ENCODE measurements at regions not wholly inside any gene's neighbourhood (a gene's known extent, or its start where the extent isn't known, plus 50 kb on each side); places are given as distances from the start of the nearest gene placed in this dataset.

- H3K4me3 ChIP-seq, result no peak overlapping the region
- 76 to 81% methylated on average over 10 of the region's 18 CpGs for WGBS, 2 donors
- H3K27me3 ChIP-seq, result peaks cover 0 to 27% (median 0%) of the 10 kb centered on the region in 4 donors
- no peak overlapping the region for H3K27ac ChIP-seq
- TF ChIP-seq POLR2A (IDR thresholded peaks at IDR 0.05), result no peak
- no peak for TF ChIP-seq CTCF (IDR thresholded peaks at IDR 0.05)
- intact Hi-C loops (cut with DNase I), result no loop called here
- no peaks in the 10 kb centered on the region for H3K9me3 ChIP-seq
- H3K4me1 ChIP-seq, result no peaks in the 10 kb centered on the region
- no peak for DNase-seq
- H3K36me3 ChIP-seq, result no peaks in the 10 kb centered on the region
Observed at GRCh38 chr22:48949375-48950149, 878.1 kb downstream of the BRD1 start.

- Histone ChIP-seq H3K27me3 (peaks cover 0 to 27% (median 0%) of the 10 kb centered on the region in 4 donors), H3K4me3 (no peak overlapping the region), H3K27ac (no peak overlapping the region), H3K9me3 (no peaks in the 10 kb centered on the region), H3K4me1 (no peaks in the 10 kb centered on the region), H3K36me3 (no peaks in the 10 kb centered on the region)
- intact Hi-C loops (cut with DNase I), result no loop called here
- TF ChIP-seq POLR2A (IDR thresholded peaks at IDR 0.05), result no peak
- TF ChIP-seq CTCF (IDR thresholded peaks at IDR 0.05), result no peak
- 82 to 85% methylated on average over 6 of the region's 6 CpGs for WGBS, 2 donors
- no peak for DNase-seq
Observed at GRCh38 chr22:48948575-48949170, 879.0 kb downstream of the BRD1 start.

GRCh38 chr22:48947636-48948035, 880.0 kb downstream of the BRD1 start:
- Histone ChIP-seq H3K4me1 (no peaks in the 10 kb centered on the region), H3K4me3 (no peak overlapping the region), H3K27me3 (peaks cover 0 to 20% (median 0%) of the 10 kb centered on the region in 4 donors), H3K27ac (no peak overlapping the region), H3K36me3 (no peaks in the 10 kb centered on the region), H3K9me3 (no peaks in the 10 kb centered on the region)
- no peak for DNase-seq
- intact Hi-C loops (cut with DNase I), result no loop called here
- WGBS, 2 donors, result 50% methylated on average over 5 of the region's 5 CpGs; no CpG with 5 or more reads in 1 of the 2 donors
- TF ChIP-seq CTCF (IDR thresholded peaks at IDR 0.05), result no peak
- TF ChIP-seq POLR2A (IDR thresholded peaks at IDR 0.05), result no peak

GRCh38 chr22:48945621-48946458, 881.8 kb downstream of the BRD1 start:
- Histone ChIP-seq H3K27me3 (peaks cover 0 to 10% (median 0%) of the 10 kb centered on the region in 4 donors), H3K36me3 (no peaks in the 10 kb centered on the region), H3K4me1 (no peaks in the 10 kb centered on the region), H3K27ac (no peak overlapping the region), H3K9me3 (no peaks in the 10 kb centered on the region), H3K4me3 (no peak overlapping the region)
- WGBS, 2 donors, result 56 to 79% methylated on average over 3 to 10 of the region's 22 CpGs
- intact Hi-C loops (cut with DNase I), result no loop called here
- no peak for DNase-seq
- TF ChIP-seq CTCF (IDR thresholded peaks at IDR 0.05), result no peak
- no peak for TF ChIP-seq POLR2A (IDR thresholded peaks at IDR 0.05)

Data from esophagus squamous epithelium (tissue), 5 donors.